ENCODE measurements at regions not wholly inside any gene's neighbourhood (a gene's known extent, or its start where the extent isn't known, plus 50 kb on each side); places are given as distances from the start of the nearest gene placed in this dataset.
"Not testable (repeated sequence)": the region's sequence is repeated elsewhere in the genome, so short reads cannot be mapped to it uniquely, and the experiment has no call there.

DNA sequence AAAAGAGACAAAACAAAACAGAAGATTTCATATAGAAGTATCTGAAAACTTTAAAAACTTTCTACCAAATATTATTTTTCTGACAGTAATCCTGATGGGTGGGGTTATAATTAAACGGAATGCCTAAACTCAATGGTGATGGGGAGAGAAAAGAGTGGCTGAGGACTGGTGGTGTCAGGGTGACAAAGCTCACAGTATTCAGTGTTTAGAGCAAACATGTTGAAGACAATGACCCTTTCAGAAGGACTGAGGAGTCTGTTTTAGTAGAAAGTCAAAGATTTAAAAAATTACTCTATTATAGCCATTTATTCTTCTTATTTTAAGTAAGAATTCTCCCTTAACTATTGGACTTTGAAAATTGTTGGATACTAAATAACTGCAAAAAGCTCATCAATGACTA lies 1144.0 kb downstream of the TAF11L14 start:
- Histone ChIP-seq H3K27me3 (ENCODE audit: control insufficient read depth, insufficient read depth, low read length) (no peaks in the 10 kb centered on the region), H3K4me3 (ENCODE audit: low read depth, low read length) (no peak overlapping the region), H3K9me3 (ENCODE audit: control insufficient read depth, insufficient read depth, low read length) (peaks cover 3% of the 10 kb centered on the region), H3K36me3 (ENCODE audit: control insufficient read depth, insufficient read depth, low read length) (no peaks in the 10 kb centered on the region), H3K4me1 (ENCODE audit: control insufficient read depth, insufficient read depth, low read length) (no peaks in the 10 kb centered on the region), H3K27ac (ENCODE audit: low read depth, low read length) (no peak overlapping the region)
- no peak for DNase-seq (ENCODE audit: low read depth in 4 of 6, low spot score in 6 of 6)
- 67% methylated on average over 1 of the region's 1 CpG for WGBS (ENCODE audit: insufficient coverage)

DNA sequence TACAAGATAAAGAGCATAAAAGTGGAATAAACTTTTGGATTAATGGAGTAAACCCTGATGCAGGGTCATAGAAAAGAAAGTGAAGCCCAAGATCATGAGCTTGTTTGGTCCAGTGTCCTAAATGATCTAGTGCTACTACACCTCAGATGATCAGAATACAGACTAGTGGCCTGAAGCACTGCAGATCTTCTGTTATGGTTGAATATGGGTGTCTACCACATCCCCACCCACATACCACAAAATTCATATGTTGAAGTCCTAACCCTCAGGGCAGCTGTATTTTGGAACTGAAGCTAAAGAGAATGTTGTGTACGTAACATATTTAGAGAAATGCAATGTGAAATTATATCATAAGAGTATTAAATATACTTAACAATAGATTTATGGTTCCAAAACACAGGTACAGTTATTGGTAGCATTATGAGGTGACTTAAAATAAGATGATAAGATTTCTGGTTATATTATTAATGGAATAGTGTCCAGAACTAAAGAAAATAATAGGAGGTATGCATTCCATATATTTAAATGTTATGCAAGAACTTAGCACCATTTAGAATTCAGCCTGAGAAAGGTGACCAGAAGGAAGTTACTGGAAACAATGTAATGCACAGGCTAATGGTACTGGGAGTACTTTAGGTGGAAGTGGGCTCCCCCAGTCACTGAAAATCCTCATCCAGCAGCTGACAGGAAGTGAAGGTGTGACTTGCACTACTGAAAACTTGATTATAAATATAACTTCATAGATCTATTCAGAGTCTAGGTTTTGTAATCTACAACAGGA lies 1155.1 kb downstream of the TAF11L14 start:
- H3K4me1 ChIP-seq (ENCODE audit: control insufficient read depth, insufficient read depth, low read length), result no peaks in the 10 kb centered on the region
- no peak overlapping the region for H3K4me3 ChIP-seq (ENCODE audit: low read depth, low read length)
- H3K27ac ChIP-seq (ENCODE audit: low read depth, low read length), result no peak overlapping the region
- no peak for DNase-seq (ENCODE audit: low read depth in 4 of 6, low spot score in 6 of 6)
- H3K9me3 ChIP-seq (ENCODE audit: control insufficient read depth, insufficient read depth, low read length), result no peaks in the 10 kb centered on the region
- WGBS (ENCODE audit: insufficient coverage), result no CpG with 5 or more reads among the region's 1 CpG
- H3K36me3 ChIP-seq (ENCODE audit: control insufficient read depth, insufficient read depth, low read length), result no peaks in the 10 kb centered on the region
- no peaks in the 10 kb centered on the region for H3K27me3 ChIP-seq (ENCODE audit: control insufficient read depth, insufficient read depth, low read length)

- no peak for DNase-seq (ENCODE audit: low read depth in 4 of 6, low spot score in 6 of 6)
- H3K36me3 ChIP-seq (ENCODE audit: control insufficient read depth, insufficient read depth, low read length), result no peaks in the 10 kb centered on the region
- no peaks in the 10 kb centered on the region for H3K4me1 ChIP-seq (ENCODE audit: control insufficient read depth, insufficient read depth, low read length)
- H3K4me3 ChIP-seq (ENCODE audit: low read depth, low read length), result no peak overlapping the region
- no peaks in the 10 kb centered on the region for H3K9me3 ChIP-seq (ENCODE audit: control insufficient read depth, insufficient read depth, low read length)
- 94% methylated on average over 6 of the region's 6 CpGs for WGBS (ENCODE audit: insufficient coverage)
- no peaks in the 10 kb centered on the region for H3K27me3 ChIP-seq (ENCODE audit: control insufficient read depth, insufficient read depth, low read length)
- H3K27ac ChIP-seq (ENCODE audit: low read depth, low read length), result no peak overlapping the region
Measured at GRCh38 chr5:18792145-18792544, 1157.9 kb downstream of the TAF11L14 start.

GRCh38 chr5:18797222-18797621 lies 1163.0 kb downstream of the TAF11L14 start:
- no peak for DNase-seq (ENCODE audit: low read depth in 4 of 6, low spot score in 6 of 6)
- H3K4me3 ChIP-seq (ENCODE audit: low read depth, low read length), result no peak overlapping the region
- no peak overlapping the region for H3K27ac ChIP-seq (ENCODE audit: low read depth, low read length)
- no peaks in the 10 kb centered on the region for H3K27me3 ChIP-seq (ENCODE audit: control insufficient read depth, insufficient read depth, low read length)
- H3K9me3 ChIP-seq (ENCODE audit: control insufficient read depth, insufficient read depth, low read length), result no peaks in the 10 kb centered on the region
- peaks cover 2% of the 10 kb centered on the region for H3K4me1 ChIP-seq (ENCODE audit: control insufficient read depth, insufficient read depth, low read length)
- H3K36me3 ChIP-seq (ENCODE audit: control insufficient read depth, insufficient read depth, low read length), result no peaks in the 10 kb centered on the region
- WGBS (ENCODE audit: insufficient coverage), result 41% methylated on average over 4 of the region's 5 CpGs

DNA sequence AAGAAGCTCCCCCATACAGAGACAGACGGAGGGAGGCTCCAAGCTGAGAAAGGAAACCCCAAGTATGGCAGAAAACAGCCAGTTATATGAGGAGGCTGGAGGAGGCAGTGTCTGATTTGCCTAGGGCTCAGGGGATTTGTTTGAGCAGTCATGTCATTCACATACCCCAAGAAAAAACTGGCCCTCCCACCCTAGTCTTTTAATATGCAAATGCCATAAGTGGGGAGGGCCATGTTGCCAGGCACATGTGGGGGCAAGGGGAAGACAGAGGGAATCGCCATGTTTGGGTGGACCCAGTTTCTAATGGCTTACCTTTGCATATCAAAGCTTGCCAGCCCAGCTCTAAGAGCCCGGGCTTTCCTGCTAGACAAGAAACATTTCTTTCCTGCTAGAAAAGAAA lies 1163.8 kb downstream of the TAF11L14 start:
- Histone ChIP-seq H3K27ac (ENCODE audit: low read depth, low read length) (no peak overlapping the region), H3K4me1 (ENCODE audit: control insufficient read depth, insufficient read depth, low read length) (peaks cover 2% of the 10 kb centered on the region), H3K9me3 (ENCODE audit: control insufficient read depth, insufficient read depth, low read length) (no peaks in the 10 kb centered on the region), H3K36me3 (ENCODE audit: control insufficient read depth, insufficient read depth, low read length) (no peaks in the 10 kb centered on the region), H3K4me3 (ENCODE audit: low read depth, low read length) (no peak overlapping the region), H3K27me3 (ENCODE audit: control insufficient read depth, insufficient read depth, low read length) (no peaks in the 10 kb centered on the region)
- DNase-seq (ENCODE audit: low read depth in 4 of 6, low spot score in 6 of 6), result no peak
- 30% methylated on average over 1 of the region's 3 CpGs for WGBS (ENCODE audit: insufficient coverage)

DNA sequence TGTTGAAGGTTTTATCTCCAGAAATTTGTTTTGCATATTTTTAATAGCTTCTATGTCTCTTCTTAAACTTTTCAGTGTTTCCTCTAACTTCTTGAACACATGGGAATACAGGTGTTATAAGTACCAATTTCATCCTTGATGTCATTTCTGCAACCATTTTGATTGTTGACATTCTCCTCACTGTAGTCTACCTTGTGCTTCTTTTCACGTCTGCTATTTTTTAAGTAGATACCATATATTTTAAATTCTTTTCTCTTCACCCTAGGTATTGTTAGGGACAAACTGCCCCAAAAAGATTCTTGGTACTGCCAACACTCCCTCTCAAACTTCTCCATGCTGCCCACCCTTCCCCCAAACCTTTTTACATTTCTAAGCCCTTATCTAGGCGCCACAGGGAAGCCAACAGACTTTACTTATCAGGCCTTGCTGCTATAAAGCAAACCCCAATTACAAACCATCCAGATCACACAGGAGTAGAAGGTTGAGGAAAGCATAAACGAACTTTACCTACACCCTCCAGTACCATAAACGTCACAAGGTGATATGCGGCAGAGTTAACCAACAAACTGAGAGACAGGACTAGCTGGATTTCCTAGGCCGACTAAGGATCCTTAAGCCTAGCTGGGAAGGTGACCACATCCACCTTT lies 1165.3 kb downstream of the TAF11L14 start:
- DNase-seq (ENCODE audit: low read depth in 4 of 6, low spot score in 6 of 6), result no peak
- H3K9me3 ChIP-seq (ENCODE audit: control insufficient read depth, insufficient read depth, low read length), result no peaks in the 10 kb centered on the region
- H3K27ac ChIP-seq (ENCODE audit: low read depth, low read length), result no peak overlapping the region
- peaks cover 2% of the 10 kb centered on the region for H3K4me1 ChIP-seq (ENCODE audit: control insufficient read depth, insufficient read depth, low read length)
- no peaks in the 10 kb centered on the region for H3K27me3 ChIP-seq (ENCODE audit: control insufficient read depth, insufficient read depth, low read length)
- 83% methylated on average over 4 of the region's 6 CpGs for WGBS (ENCODE audit: insufficient coverage)
- no peak overlapping the region for H3K4me3 ChIP-seq (ENCODE audit: low read depth, low read length)
- no peaks in the 10 kb centered on the region for H3K36me3 ChIP-seq (ENCODE audit: control insufficient read depth, insufficient read depth, low read length)

DNA sequence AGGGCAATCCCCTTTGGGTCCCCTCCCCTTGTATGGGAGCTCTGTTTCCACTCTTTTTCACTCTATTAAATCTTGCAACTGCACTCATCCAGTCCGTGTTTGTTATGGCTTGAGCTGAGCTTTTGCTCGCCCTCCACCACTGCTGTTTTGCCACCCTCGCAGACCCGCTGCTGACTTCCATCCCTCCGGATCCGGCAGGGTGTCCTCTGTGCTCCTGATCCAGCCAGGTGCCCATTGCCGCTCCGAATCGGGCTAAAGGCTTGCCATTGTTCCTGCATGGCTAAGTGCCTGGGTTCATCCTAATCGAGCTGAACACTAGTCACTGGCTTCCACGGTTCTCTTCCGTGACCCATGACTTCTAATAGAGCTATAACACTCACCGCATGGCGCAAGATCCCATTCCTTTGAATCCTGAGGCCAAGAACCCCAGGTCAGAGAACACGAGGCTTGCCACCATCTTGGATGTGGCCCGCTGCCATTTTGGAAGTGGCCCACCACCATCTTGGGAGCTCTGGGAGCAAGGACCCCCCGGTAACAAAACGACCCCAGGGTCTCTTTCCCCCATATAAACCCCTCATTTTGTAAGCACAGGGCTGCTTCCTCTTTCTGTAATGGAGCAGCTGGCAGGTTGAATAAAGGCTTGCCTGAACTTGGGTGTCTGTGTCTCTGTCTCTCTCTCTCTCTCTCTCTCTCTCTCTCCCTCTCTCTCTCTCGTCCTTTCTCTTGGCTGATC lies 1166.2 kb downstream of the TAF11L14 start:
- no peaks in the 10 kb centered on the region for H3K27me3 ChIP-seq (ENCODE audit: control insufficient read depth, insufficient read depth, low read length)
- H3K4me3 ChIP-seq (ENCODE audit: low read depth, low read length), result no peak overlapping the region
- H3K4me1 ChIP-seq (ENCODE audit: control insufficient read depth, insufficient read depth, low read length), result peaks cover 2% of the 10 kb centered on the region
- no peaks in the 10 kb centered on the region for H3K36me3 ChIP-seq (ENCODE audit: control insufficient read depth, insufficient read depth, low read length)
- 94% methylated on average over 16 of the region's 19 CpGs for WGBS (ENCODE audit: insufficient coverage)
- no peaks in the 10 kb centered on the region for H3K9me3 ChIP-seq (ENCODE audit: control insufficient read depth, insufficient read depth, low read length)
- no peak for DNase-seq (ENCODE audit: low read depth in 4 of 6, low spot score in 6 of 6)
- H3K27ac ChIP-seq (ENCODE audit: low read depth, low read length), result no peak overlapping the region

GRCh38 chr5:18801413-18801812 lies 1167.2 kb downstream of the TAF11L14 start:
- WGBS (ENCODE audit: insufficient coverage), result 73% methylated on average over 2 of the region's 3 CpGs
- not testable (repeated sequence) for H3K27me3 ChIP-seq (ENCODE audit: control insufficient read depth, insufficient read depth, low read length); H3K36me3 ChIP-seq (ENCODE audit: control insufficient read depth, insufficient read depth, low read length); H3K4me1 ChIP-seq (ENCODE audit: control insufficient read depth, insufficient read depth, low read length); DNase-seq (ENCODE audit: low read depth in 4 of 6, low spot score in 6 of 6); H3K27ac ChIP-seq (ENCODE audit: low read depth, low read length); H3K9me3 ChIP-seq (ENCODE audit: control insufficient read depth, insufficient read depth, low read length); H3K4me3 ChIP-seq (ENCODE audit: low read depth, low read length)

DNA sequence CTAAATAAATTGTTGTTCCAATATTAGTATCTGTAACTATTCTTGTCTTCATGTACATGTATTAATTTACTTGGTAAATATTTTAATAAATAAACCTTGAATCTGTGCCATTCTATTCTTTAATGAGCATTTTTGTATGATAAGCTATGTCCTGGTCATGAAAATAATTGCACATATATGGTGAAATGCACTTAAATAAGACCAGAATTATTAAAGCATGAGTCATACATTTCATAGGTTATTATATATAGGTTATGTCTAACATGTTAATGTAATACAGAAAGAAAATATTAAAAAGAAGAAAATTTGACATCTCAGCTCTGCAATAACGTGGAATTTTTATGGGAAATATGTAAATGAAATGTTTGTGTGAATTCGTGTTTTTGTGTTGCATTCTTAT lies 1168.1 kb downstream of the TAF11L14 start:
- no peak overlapping the region for H3K4me3 ChIP-seq (ENCODE audit: low read depth, low read length)
- WGBS (ENCODE audit: insufficient coverage), result no CpG with 5 or more reads among the region's 2 CpGs
- peaks cover 2% of the 10 kb centered on the region for H3K4me1 ChIP-seq (ENCODE audit: control insufficient read depth, insufficient read depth, low read length)
- no peak for DNase-seq (ENCODE audit: low read depth in 4 of 6, low spot score in 6 of 6)
- H3K9me3 ChIP-seq (ENCODE audit: control insufficient read depth, insufficient read depth, low read length), result no peaks in the 10 kb centered on the region
- no peaks in the 10 kb centered on the region for H3K27me3 ChIP-seq (ENCODE audit: control insufficient read depth, insufficient read depth, low read length)
- no peak overlapping the region for H3K27ac ChIP-seq (ENCODE audit: low read depth, low read length)
- H3K36me3 ChIP-seq (ENCODE audit: control insufficient read depth, insufficient read depth, low read length), result no peaks in the 10 kb centered on the region

All from spinal cord (tissue), 9 donors.